ENCODE measurements at regions not wholly inside any gene's neighbourhood (a gene's known extent, or its start where the extent isn't known, plus 50 kb on each side); places are given as distances from the start of the nearest gene placed in this dataset.

- ChIA-PET POLR2A (no interaction called here), CTCF (interaction anchor here (1.2 kb wide), 1 partner anchor 68 kb away, joined by 4 read pairs; no protein-coding TSS in a partner anchor)
Measured at GRCh38 chr20:2230726-2231488, 64.9 kb upstream of the TGM3 start.

GRCh38 chr20:2231701-2232100 is 64.1 kb upstream of the TGM3 start:
- ChIA-PET CTCF (no interaction called here), POLR2A (no interaction called here)
- Histone ChIP-seq H3K4me2 (no peak overlapping the region), H3K27ac (no peak overlapping the region), H3K4me1 (no peaks in the 10 kb centered on the region), H3K4me3 (no peak overlapping the region), H3K9me3 (no peaks in the 10 kb centered on the region)
- FAIRE-seq = no peak
- no peak for TF ChIP-seq RAD21 (conservative IDR thresholded peaks at IDR 0.05 in 1 of 2, IDR thresholded peaks at IDR 0.05 in 1 of 2)
- no peak for TF ChIP-seq JUN (IDR thresholded peaks at IDR 0.05)
- no peak for TF ChIP-seq BHLHE40 (IDR thresholded peaks at IDR 0.05; ENCODE audit: low read depth, low read length)
- no peak for TF ChIP-seq SMC3 (IDR thresholded peaks at IDR 0.05)
- ATAC-seq = no peak
- DNase-seq (ENCODE audit: low read depth in 1 of 2, low spot score in 1 of 2) = no peak
- WGBS (ENCODE audit: missing lambda C conversion rate) = 78% methylated on average over 7 of the region's 7 CpGs

More at GRCh38 chr20:2230726-2231488, 64.9 kb upstream of the TGM3 start:
- FAIRE-seq (no peak), ATAC-seq (no peak), DNase-seq (ENCODE audit: low read depth in 1 of 2, low spot score in 1 of 2) (no peak)
- H3K4me2 ChIP-seq = no peak overlapping the region
- no peaks in the 10 kb centered on the region for H3K4me1 ChIP-seq
- no peaks in the 10 kb centered on the region for H3K9me3 ChIP-seq
- H3K27ac ChIP-seq = no peak overlapping the region
- WGBS (ENCODE audit: missing lambda C conversion rate) = 54% methylated on average over 8 of the region's 8 CpGs
- TF ChIP-seq HOXA7 (CRISPR knock-in tag; IDR thresholded peaks at IDR 0.05) = no peak
- no peak for TF ChIP-seq RCOR1 (IDR thresholded peaks at IDR 0.05; ENCODE audit: low read depth, low read length)
- no peak for TF ChIP-seq E2F6 (IDR thresholded peaks at IDR 0.05; ENCODE audit: borderline replicate concordance, low read depth)
- no peak for TF ChIP-seq TFCP2L1 (CRISPR knock-in tag; IDR thresholded peaks at IDR 0.05)
- no peak for TF ChIP-seq POLR2A (IDR thresholded peaks at IDR 0.05; ENCODE audit: low read length)
- no peak for TF ChIP-seq NPAS2 (CRISPR knock-in tag; IDR thresholded peaks at IDR 0.05; ENCODE audit: borderline replicate concordance)
- TF ChIP-seq HOXB13 (CRISPR knock-in tag; IDR thresholded peaks at IDR 0.05; ENCODE audit: low read depth) = no peak
- TF ChIP-seq ESRRA (IDR thresholded peaks at IDR 0.05; ENCODE audit: borderline replicate concordance, low read length) = no peak
- no peak for TF ChIP-seq ATOH8 (CRISPR knock-in tag; IDR thresholded peaks at IDR 0.05; ENCODE audit: low read depth)
- TF ChIP-seq HOXB5 (CRISPR knock-in tag; IDR thresholded peaks at IDR 0.05) = no peak
- no peak for TF ChIP-seq SMC3 (IDR thresholded peaks at IDR 0.05)
- no peak for TF ChIP-seq SREBF2 (IDR thresholded peaks at IDR 0.05)
- TF ChIP-seq PHF8 (IDR thresholded peaks at IDR 0.05; ENCODE audit: borderline replicate concordance, low read depth) = no peak
- TF ChIP-seq BCL3 (IDR thresholded peaks at IDR 0.05) = no peak
- TF ChIP-seq CEBPB (IDR thresholded peaks at IDR 0.05) = no peak
- TF ChIP-seq ZFP36 (IDR thresholded peaks at IDR 0.05; ENCODE audit: borderline replicate concordance, partially characterized antibody) = no peak
- no peak for TF ChIP-seq ZC3H11A (IDR thresholded peaks at IDR 0.05)
- TF ChIP-seq CHD2 (IDR thresholded peaks at IDR 0.05; ENCODE audit: low read length, partially characterized antibody) = no peak
- TF ChIP-seq MAX (IDR thresholded peaks at IDR 0.05) = no peak
- H3K4me3 ChIP-seq = no peak overlapping the region

Data from A549 (cell line).